Mucosa of descending colon (tissue), 3 donors: ENCODE measurements at regions not wholly inside any gene's neighbourhood (a gene's known extent, or its start where the extent isn't known, plus 50 kb on each side); places are given as distances from the start of the nearest gene placed in this dataset.
A peak's percentile ranks its signal among the peaks of the same experiment; 100 is the strongest.

ENCODE experiments used
- ATAC-seq: fragments of 200-7000 bp; cut with Tn5 transposase; one replicate; pipeline ENCODE4 v1.9.1; 2020; ENCODE audit warnings: mild to moderate bottlenecking, moderate library complexity
- DNase-seq, 3 donors: peaks; one replicate each; pipeline ENCODE4 v3.0.0-alpha.2; 2020
- H3K36me3 ChIP-seq: fragments of 200-600 bp; one replicate; pipeline ENCODE4 v1.8.0; 2021; ENCODE audit warnings: low read depth, mild to moderate bottlenecking
- H3K4me1 ChIP-seq: fragments of 200-600 bp; one replicate; pipeline ENCODE4 v1.8.0; 2021; ENCODE audit warnings: low read depth, mild to moderate bottlenecking
- H3K4me3 ChIP-seq: fragments of 200-600 bp; one replicate; pipeline ENCODE4 v1.8.0; 2021; ENCODE audit warnings: mild to moderate bottlenecking
- H3K9me3 ChIP-seq: fragments of 200-600 bp; one replicate; pipeline ENCODE4 v1.8.0; 2021; ENCODE audit warnings: mild to moderate bottlenecking
- CTCF ChIP-seq: fragments of 200-600 bp; IDR thresholded peaks from one replicate; pipeline ENCODE4 v1.8.0; 2022; ENCODE audit warnings: antibody characterized with exemption, mild to moderate bottlenecking
- intact Hi-C, 2 donors: fragments of 100-400 bp; cut with DNase I in 1 of 2; cut with micrococcal nuclease in 1 of 2; formaldehyde crosslinking; loops; one replicate each; pipeline versions ENCODE4 v1.11.0 to v1.11.1; 2022; cut with DNase I, micrococcal nuclease
- donor health status: DM: no; HTN: no; CAD: no; lungs with moderate emphysema.
- donor health status: DM: no; HTN: no; CAD: no.
- donor health status: DM: no; HTN: yes; CAD: no.

GRCh38 chr3:107992976-107993684 is 97.7 kb downstream of the CD47 start:
- no peak overlapping the region for H3K4me3 ChIP-seq
- H3K9me3 ChIP-seq = no peaks in the 10 kb centered on the region
- H3K4me1 ChIP-seq = peaks cover 13% of the 10 kb centered on the region
- DNase-seq = no peak
- ATAC-seq = peak; percentile 45
- TF ChIP-seq CTCF = no peak
- H3K36me3 ChIP-seq = no peaks in the 10 kb centered on the region
- intact Hi-C loops = no loop called here

- Histone ChIP-seq H3K9me3 (no peaks in the 10 kb centered on the region), H3K4me3 (no peak overlapping the region), H3K36me3 (no peaks in the 10 kb centered on the region), H3K4me1 (peaks cover 25% of the 10 kb centered on the region)
- intact Hi-C loops = no loop called here
- no peak for TF ChIP-seq CTCF
- DNase-seq (no peak), ATAC-seq (no peak)
Observed at GRCh38 chr3:107990926-107991325, 99.9 kb downstream of the CD47 start.

- DNase-seq (no peak), ATAC-seq (no peak)
- no peak for TF ChIP-seq CTCF
- Histone ChIP-seq H3K36me3 (no peaks in the 10 kb centered on the region), H3K4me1 (peaks cover 25% of the 10 kb centered on the region), H3K4me3 (no peak overlapping the region), H3K9me3 (no peaks in the 10 kb centered on the region)
- intact Hi-C loops = no loop called here
Observed at GRCh38 chr3:107990433-107990832, 100.4 kb downstream of the CD47 start.

GRCh38 chr3:107989661-107990060 is 101.2 kb downstream of the CD47 start:
- H3K4me1 ChIP-seq = peaks cover 25% of the 10 kb centered on the region
- ATAC-seq (no peak), DNase-seq (no peak)
- intact Hi-C loops = no loop called here
- H3K9me3 ChIP-seq = no peaks in the 10 kb centered on the region
- H3K36me3 ChIP-seq = no peaks in the 10 kb centered on the region
- H3K4me3 ChIP-seq = no peak overlapping the region
- no peak for TF ChIP-seq CTCF

- intact Hi-C loops = no loop called here
- H3K4me1 ChIP-seq = peaks cover 25% of the 10 kb centered on the region
- H3K9me3 ChIP-seq = no peaks in the 10 kb centered on the region
- TF ChIP-seq CTCF = no peak
- H3K36me3 ChIP-seq = no peaks in the 10 kb centered on the region
- DNase-seq (peak; percentile 72 to 79 (median 76)), ATAC-seq (peak; percentile 87)
- H3K4me3 ChIP-seq = no peak overlapping the region
Observed at GRCh38 chr3:107988460-107989175, 102.2 kb downstream of the CD47 start.
